B cell (primary cell): ENCODE measurements at regions not wholly inside any gene's neighbourhood (a gene's known extent, or its start where the extent isn't known, plus 50 kb on each side); places are given as distances from the start of the nearest gene placed in this dataset.

Experiments used
- EZH2 ChIP-seq: IDR thresholded peaks from 2 replicates; pipeline ENCODE4 v1.6.1; 2012; ENCODE audit warnings: borderline replicate concordance, low read depth, mild to moderate bottlenecking, moderate library complexity, low read length; ENCODE audit not compliant: insufficient read depth, poor library complexity, severe bottlenecking
- TF ChIP-seq, protein P1 (sequence below): fragments of 200-600 bp; IDR thresholded peaks from one replicate; pipeline ENCODE4 v1.8.0; 2022; ENCODE audit warnings: antibody characterized with exemption, mild to moderate bottlenecking

DNA sequence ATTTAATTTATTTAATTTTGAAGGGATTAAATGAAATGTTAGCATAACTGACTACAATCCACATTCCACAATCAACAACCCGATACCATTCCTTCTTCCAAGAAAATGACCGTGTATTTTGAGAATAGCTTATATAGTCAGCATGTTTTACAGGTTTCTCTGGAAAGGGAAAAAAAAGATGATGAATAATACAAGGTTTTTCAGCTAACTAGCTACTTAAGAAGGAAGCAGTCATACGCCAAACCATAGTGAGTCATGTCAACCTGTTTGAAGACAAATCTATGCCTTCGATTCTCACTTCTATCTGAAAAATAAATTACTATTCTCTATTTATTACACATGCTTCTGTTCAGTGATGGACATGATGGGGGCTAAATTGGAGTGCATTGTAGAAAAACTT, 258.6 kb downstream of the EFNB2 start:
- no peak for TF ChIP-seq EZH2
- TF ChIP-seq, protein P1, sequence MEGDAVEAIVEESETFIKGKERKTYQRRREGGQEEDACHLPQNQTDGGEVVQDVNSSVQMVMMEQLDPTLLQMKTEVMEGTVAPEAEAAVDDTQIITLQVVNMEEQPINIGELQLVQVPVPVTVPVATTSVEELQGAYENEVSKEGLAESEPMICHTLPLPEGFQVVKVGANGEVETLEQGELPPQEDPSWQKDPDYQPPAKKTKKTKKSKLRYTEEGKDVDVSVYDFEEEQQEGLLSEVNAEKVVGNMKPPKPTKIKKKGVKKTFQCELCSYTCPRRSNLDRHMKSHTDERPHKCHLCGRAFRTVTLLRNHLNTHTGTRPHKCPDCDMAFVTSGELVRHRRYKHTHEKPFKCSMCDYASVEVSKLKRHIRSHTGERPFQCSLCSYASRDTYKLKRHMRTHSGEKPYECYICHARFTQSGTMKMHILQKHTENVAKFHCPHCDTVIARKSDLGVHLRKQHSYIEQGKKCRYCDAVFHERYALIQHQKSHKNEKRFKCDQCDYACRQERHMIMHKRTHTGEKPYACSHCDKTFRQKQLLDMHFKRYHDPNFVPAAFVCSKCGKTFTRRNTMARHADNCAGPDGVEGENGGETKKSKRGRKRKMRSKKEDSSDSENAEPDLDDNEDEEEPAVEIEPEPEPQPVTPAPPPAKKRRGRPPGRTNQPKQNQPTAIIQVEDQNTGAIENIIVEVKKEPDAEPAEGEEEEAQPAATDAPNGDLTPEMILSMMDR, result no peak
